Uterus (tissue), 2 donors: ENCODE measurements at regions not wholly inside any gene's neighbourhood (a gene's known extent, or its start where the extent isn't known, plus 50 kb on each side); places are given as distances from the start of the nearest gene placed in this dataset.

ENCODE experiments used
- CTCF ChIP-seq, 4 experiments: fragments of 200-600 bp in 2 of 4; fragments of 450-650 bp in 2 of 4; sonication (generic) in 2 of 4; IDR thresholded peaks; one replicate each; pipeline ENCODE4 v1.5.1; 2016 to 2019; ENCODE audit warnings: antibody characterized with exemption in 4 of 4, mild to moderate bottlenecking in 2 of 4, moderate library complexity in 1 of 4
- POLR2A ChIP-seq, 2 donors: fragments of 450-650 bp; IDR thresholded peaks; one replicate each; pipeline ENCODE4 v1.6.1; 2016; ENCODE audit warnings: antibody characterized with exemption in 2 of 2, mild to moderate bottlenecking in 1 of 2, moderate library complexity in 1 of 2

GRCh38 chr9:129317179-129318011 lies 139.3 kb upstream of the IER5L start:
- TF ChIP-seq POLR2A (IDR thresholded peaks at IDR 0.05) (no peak), CTCF (IDR thresholded peaks at IDR 0.05) (no peak)
